HepG2 (cell line): ENCODE measurements at regions not wholly inside any gene's neighbourhood (a gene's known extent, or its start where the extent isn't known, plus 50 kb on each side); places are given as distances from the start of the nearest gene placed in this dataset.

ENCODE experiments used
- ATAC-seq: fragments of 200-7000 bp; cut with Tn5 transposase; 3 replicates; pipeline ENCODE4 v1.9.1; 2020; ENCODE audit warnings: mild to moderate bottlenecking, moderate library complexity
- BruUV-seq: library from RNA; stranded (reverse); fragments of 400-500 nt; replicated peaks from 2 replicates; lab custom pipeline; 2021; lab: Mats Ljungman, UMichigan
- CTCF ChIA-PET: fragments of 300-600 bp; formaldehyde crosslinking; extraction: SDS; loops from one replicate; lab custom pipeline; 2021; ENCODE audit warnings: low total read pairs, inconsistent platforms, low intra/inter-chr PET ratio; lab: Yijun Ruan, JAX
- POLR2A ChIA-PET: fragments of 350-600 bp; sonication (Branson Sonifier 250); formaldehyde crosslinking; loops from one replicate; lab custom pipeline; 2020; ENCODE audit warnings: antibody characterized with exemption, inconsistent platforms; lab: Yijun Ruan, JAX
- DNase-seq: peaks from one replicate; pipeline ENCODE4 v3.0.0-alpha.2; 2015; ENCODE audit warnings: low spot score
- FAIRE-seq: peaks from 3 replicates; lab custom pipeline; 2011; peaks lifted over from hg19 to GRCh38; lab: Jason Lieb, UNC
- H2AFZ ChIP-seq: one replicate; pipeline ENCODE4 v1.6.1; 2011; ENCODE audit warnings: low read length, inconsistent platforms
- H3K27ac ChIP-seq: fragments of 300-600 bp; 3 replicates; pipeline ENCODE4 v1.8.0; 2011; ENCODE audit warnings: mixed run types, mild to moderate bottlenecking, mixed read lengths, low read length, inconsistent platforms; ENCODE audit not compliant: insufficient read depth; ENCODE audit errors: extremely low read length
- H3K27me3 ChIP-seq, 2 experiments: fragments of 200-600 bp in 1 of 2; 2 replicates in 1 of 2; 3 replicates in 1 of 2; pipeline versions ENCODE4 v1.6.0 to v1.8.0; 2011; ENCODE audit warnings: low read length in 2 of 2, mild to moderate bottlenecking in 2 of 2, moderate library complexity in 2 of 2, inconsistent platforms in 1 of 2; ENCODE audit not compliant: insufficient read depth in 2 of 2, control insufficient read depth in 1 of 2
- H3K36me3 ChIP-seq, 2 experiments: fragments of 200-600 bp in 1 of 2; replicated peaks in 1 of 2; 2 replicates in 1 of 2; 3 replicates in 1 of 2; pipeline versions ENCODE4 v1.5.1 to v1.8.0; 2011; ENCODE audit warnings: low read length in 2 of 2, inconsistent platforms in 1 of 2; ENCODE audit not compliant: insufficient read depth in 2 of 2, control insufficient read depth in 1 of 2
- H3K4me1 ChIP-seq: 2 replicates; pipeline ENCODE4 v1.5.1; 2012; ENCODE audit warnings: low read length, inconsistent platforms; ENCODE audit not compliant: insufficient read depth
- H3K4me2 ChIP-seq: 2 replicates; pipeline ENCODE4 v1.6.0; 2011; ENCODE audit warnings: low read depth, low read length, inconsistent platforms
- H3K4me3 ChIP-seq, 3 experiments: fragments of 200-600 bp in 1 of 3; sonication (generic), shearing (Covaris generic) in 1 of 3; replicated peaks in 1 of 3; 2 replicates each; pipeline ENCODE4 v1.5.1; 2011 to 2016; ENCODE audit warnings: low read length in 3 of 3, inconsistent platforms in 2 of 3, low read depth in 2 of 3, mild to moderate bottlenecking in 2 of 3, control low read depth in 1 of 3, mixed read lengths in 1 of 3; ENCODE audit not compliant: insufficient read depth in 1 of 3
- H3K79me2 ChIP-seq: one replicate; pipeline ENCODE4 v1.6.1; 2011; ENCODE audit warnings: low read length, inconsistent platforms; ENCODE audit not compliant: insufficient read depth
- H3K9ac ChIP-seq: 2 replicates; pipeline ENCODE4 v1.6.0; 2011; ENCODE audit warnings: mild to moderate bottlenecking, low read depth, low read length, inconsistent platforms; ENCODE audit not compliant: insufficient read depth
- H3K9me3 ChIP-seq: 2 replicates; pipeline ENCODE4 v1.5.1; 2012; ENCODE audit warnings: mild to moderate bottlenecking, low read length
- H4K20me1 ChIP-seq: 2 replicates; pipeline ENCODE4 v1.6.0; 2011; ENCODE audit warnings: inconsistent platforms, mild to moderate bottlenecking, low read length, moderate library complexity; ENCODE audit not compliant: insufficient read depth
- FOXK2 ChIP-seq: fragments of 450-650 bp; IDR thresholded peaks from 2 replicates; pipeline ENCODE4 v1.6.1; 2016
- GATAD2A ChIP-seq: IDR thresholded peaks from 2 replicates; pipeline ENCODE4 v1.6.1; 2016
- GZF1 ChIP-seq: sonication (generic); formaldehyde crosslinking; IDR thresholded peaks from 2 replicates; pipeline ENCODE4 v1.5.1; 2020; ENCODE audit warnings: mild to moderate bottlenecking, missing genetic modification reagents
- HNF4G ChIP-seq, 2 experiments: sonication (generic) in 1 of 2; formaldehyde crosslinking in 1 of 2; IDR thresholded peaks; 2 replicates each; pipeline versions ENCODE4 v1.4.0 to v1.6.1; 2011 to 2020; ENCODE audit warnings: borderline replicate concordance in 2 of 2, low read depth in 2 of 2, mild to moderate bottlenecking in 2 of 2, low read length in 1 of 2, missing genetic modification reagents in 1 of 2, moderate library complexity in 1 of 2
- MBNL3 ChIP-seq: fragments of 250-450 bp; sonication (Bioruptor Pico); conservative IDR thresholded peaks from 2 replicates; pipeline ENCODE4 v1.8.0; 2022; ENCODE audit warnings: mild to moderate bottlenecking, inconsistent platforms
- MEIS1 ChIP-seq: sonication (generic); formaldehyde crosslinking; IDR thresholded peaks from 2 replicates; pipeline ENCODE4 v1.9.0; 2021; ENCODE audit warnings: mild to moderate bottlenecking, missing genetic modification reagents, moderate library complexity, borderline replicate concordance
- SOX6 ChIP-seq, 2 experiments: fragments of 450-650 bp in 1 of 2; sonication (generic) in 1 of 2; formaldehyde crosslinking in 1 of 2; IDR thresholded peaks; 2 replicates each; pipeline versions ENCODE4 v1.4.0 to v1.6.1; 2017 to 2020; ENCODE audit warnings: antibody characterized with exemption in 1 of 2, mild to moderate bottlenecking in 1 of 2, missing genetic modification reagents in 1 of 2
- STAG1 ChIP-seq: sonication (generic); formaldehyde crosslinking; IDR thresholded peaks from 2 replicates; pipeline ENCODE4 v1.4.0; 2020; ENCODE audit warnings: missing genetic modification reagents
- TAF15 ChIP-seq: fragments of 200-400 bp; formaldehyde crosslinking; IDR thresholded peaks from one replicate; pipeline ENCODE4 v1.6.1; 2018; ENCODE audit warnings: mild to moderate bottlenecking, low read depth, low read length; ENCODE audit not compliant: poor library complexity, severe bottlenecking
- ZBTB3 ChIP-seq: sonication (generic); formaldehyde crosslinking; IDR thresholded peaks from 2 replicates; pipeline ENCODE4 v1.4.0; 2020; ENCODE audit warnings: low read depth, mild to moderate bottlenecking, moderate library complexity, missing genetic modification reagents, borderline replicate concordance
- ZNF207 ChIP-seq: fragments of 450-650 bp; IDR thresholded peaks from 2 replicates; pipeline ENCODE4 v1.6.1; 2016; ENCODE audit warnings: antibody characterized with exemption, borderline replicate concordance
- ZNF605 ChIP-seq: sonication (generic); formaldehyde crosslinking; IDR thresholded peaks from 2 replicates; pipeline ENCODE4 v1.8.0; 2022; ENCODE audit warnings: mild to moderate bottlenecking, missing genetic modification reagents
- ZNF678 ChIP-seq: sonication (generic); formaldehyde crosslinking; IDR thresholded peaks from 2 replicates; pipeline ENCODE4 v1.4.0; 2020; ENCODE audit warnings: mild to moderate bottlenecking, missing genetic modification reagents
- WGBS: methylation state at CpG from one replicate; pipeline ENCODE4 v1.1.6; 2017; ENCODE audit warnings: low lambda C conversion rate; 5-methylcytosine and 5-hydroxymethylcytosine counted together
- in situ Hi-C: cut with HindIII; loops from 2 replicates; pipeline ENCODE4 v1.10.0; 2017; ENCODE audit warnings: low pct_unique_long_range_greater_than_20kb; ENCODE audit not compliant: extremely low pct_ligation_motif_present
- intact Hi-C: fragments of 100-400 bp; cut with micrococcal nuclease; formaldehyde crosslinking; loops from one replicate; pipeline ENCODE4 v1.10.0; 2022; ENCODE audit not compliant: unreplicated experiment
- TF ChIP-seq, protein P1 (sequence below): sonication (generic); formaldehyde crosslinking; IDR thresholded peaks from 2 replicates; pipeline ENCODE4 v1.8.1; 2023; ENCODE audit warnings: mild to moderate bottlenecking, missing genetic modification reagents, borderline replicate concordance
- TF ChIP-seq, protein P2 (sequence below): sonication (generic); formaldehyde crosslinking; IDR thresholded peaks from 2 replicates; pipeline ENCODE4 v1.4.0; 2020; ENCODE audit warnings: low read depth, missing genetic modification reagents
- TF ChIP-seq, protein P3 (sequence below): sonication (generic); formaldehyde crosslinking; IDR thresholded peaks from 2 replicates; pipeline ENCODE4 v1.5.0; 2020; ENCODE audit warnings: mild to moderate bottlenecking, missing genetic modification reagents, moderate library complexity
- TF ChIP-seq, protein P4 (sequence below): IDR thresholded peaks from 2 replicates; pipeline ENCODE4 v1.6.1; 2012; ENCODE audit warnings: low read depth, low read length, improper control_type of control experiment

DNA sequence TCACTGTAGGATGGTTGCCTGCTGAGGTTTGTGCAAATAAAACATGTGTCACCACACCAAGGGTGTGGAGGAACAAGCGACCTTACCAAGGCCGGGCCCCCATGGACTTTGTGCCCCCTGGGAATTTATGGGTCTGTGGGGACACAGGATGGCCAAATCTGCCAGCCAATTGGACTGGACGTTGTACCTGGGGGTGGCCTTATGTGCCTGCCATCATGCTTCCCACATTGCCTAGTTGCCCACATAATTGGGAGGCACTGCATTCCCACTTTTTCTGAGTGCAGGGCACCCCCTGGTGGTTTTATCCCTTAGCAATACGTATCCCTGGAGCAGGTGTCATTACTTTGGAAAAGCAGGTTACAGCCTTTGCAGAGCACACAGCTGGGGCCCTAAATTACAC is 92.6 kb upstream of the TMPO start:
- 0 out of 5 replicates have a peak, but pooled peaks cover 0 to 1% of the 10 kb centered on the region in 2 experiments for H3K27me3 ChIP-seq
- H3K4me1 ChIP-seq, result peaks cover 28% of the 10 kb centered on the region; the same call in 1 of the 2 replicates
- no peak overlapping the region for H2AFZ ChIP-seq
- H3K9ac ChIP-seq, result no peak overlapping the region
- H3K79me2 ChIP-seq, result no peaks in the 10 kb centered on the region
- H3K9me3 ChIP-seq, result no peaks in the 10 kb centered on the region
- in situ Hi-C loops, result loop anchor here (5.0 to 10.0 kb wide), 2 partner anchors 94 to 232 kb away; partner anchors contain the start of gene TMPO
- no peak overlapping the region for H3K27ac ChIP-seq
- no peak for FAIRE-seq
- ATAC-seq, result peak; percentile 53
- 7% methylated on average over 3 of the region's 4 CpGs for WGBS
- no peak overlapping the region for H3K4me3 ChIP-seq
- intact Hi-C loops, result loop anchor here (5.0 to 10.0 kb wide), 2 partner anchors 79 to 572 kb away; no protein-coding TSS in a partner anchor
- no peaks in the 10 kb centered on the region for H4K20me1 ChIP-seq
- H3K36me3 ChIP-seq, result no peaks in the 10 kb centered on the region
- DNase-seq, result peak; percentile 29
- H3K4me2 ChIP-seq, result no peak overlapping the region
- no TSS peak for BruUV-seq
- ChIA-PET CTCF (no interaction called here), POLR2A (no interaction called here)
- TF ChIP-seq MEIS1 (CRISPR knock-in tag) (no peak), FOXK2 (no peak), ZNF678 (no peak), SOX6 (IDR thresholded peaks at IDR 0.05) (no peak), SOX6 (CRISPR knock-in tag; IDR thresholded peaks at IDR 0.05) (no peak), GZF1 (CRISPR knock-in tag) (no peak), ZBTB3 (CRISPR knock-in tag) (no peak), HNF4G (IDR thresholded peaks at IDR 0.05; ENCODE audit: borderline replicate concordance, low read depth, low read length) (0 out of 2 replicates have a peak, but pooled peaks have one; percentile 15), HNF4G (CRISPR knock-in tag; IDR thresholded peaks at IDR 0.05; ENCODE audit: borderline replicate concordance, low read depth) (no peak), TAF15 (no peak), MBNL3 (CRISPR knock-in tag) (no peak), STAG1 (CRISPR knock-in tag) (peak; percentile 35), ZNF207 (no peak), ZNF605 (CRISPR knock-in tag) (no peak), GATAD2A (CRISPR knock-in tag) (no peak)
- TF ChIP-seq, protein P1, sequence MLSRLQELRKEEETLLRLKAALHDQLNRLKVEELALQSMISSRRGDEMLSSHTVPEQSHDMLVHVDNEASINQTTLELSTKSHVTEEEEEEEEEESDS (CRISPR knock-in tag), result no peak
- TF ChIP-seq, protein P2, sequence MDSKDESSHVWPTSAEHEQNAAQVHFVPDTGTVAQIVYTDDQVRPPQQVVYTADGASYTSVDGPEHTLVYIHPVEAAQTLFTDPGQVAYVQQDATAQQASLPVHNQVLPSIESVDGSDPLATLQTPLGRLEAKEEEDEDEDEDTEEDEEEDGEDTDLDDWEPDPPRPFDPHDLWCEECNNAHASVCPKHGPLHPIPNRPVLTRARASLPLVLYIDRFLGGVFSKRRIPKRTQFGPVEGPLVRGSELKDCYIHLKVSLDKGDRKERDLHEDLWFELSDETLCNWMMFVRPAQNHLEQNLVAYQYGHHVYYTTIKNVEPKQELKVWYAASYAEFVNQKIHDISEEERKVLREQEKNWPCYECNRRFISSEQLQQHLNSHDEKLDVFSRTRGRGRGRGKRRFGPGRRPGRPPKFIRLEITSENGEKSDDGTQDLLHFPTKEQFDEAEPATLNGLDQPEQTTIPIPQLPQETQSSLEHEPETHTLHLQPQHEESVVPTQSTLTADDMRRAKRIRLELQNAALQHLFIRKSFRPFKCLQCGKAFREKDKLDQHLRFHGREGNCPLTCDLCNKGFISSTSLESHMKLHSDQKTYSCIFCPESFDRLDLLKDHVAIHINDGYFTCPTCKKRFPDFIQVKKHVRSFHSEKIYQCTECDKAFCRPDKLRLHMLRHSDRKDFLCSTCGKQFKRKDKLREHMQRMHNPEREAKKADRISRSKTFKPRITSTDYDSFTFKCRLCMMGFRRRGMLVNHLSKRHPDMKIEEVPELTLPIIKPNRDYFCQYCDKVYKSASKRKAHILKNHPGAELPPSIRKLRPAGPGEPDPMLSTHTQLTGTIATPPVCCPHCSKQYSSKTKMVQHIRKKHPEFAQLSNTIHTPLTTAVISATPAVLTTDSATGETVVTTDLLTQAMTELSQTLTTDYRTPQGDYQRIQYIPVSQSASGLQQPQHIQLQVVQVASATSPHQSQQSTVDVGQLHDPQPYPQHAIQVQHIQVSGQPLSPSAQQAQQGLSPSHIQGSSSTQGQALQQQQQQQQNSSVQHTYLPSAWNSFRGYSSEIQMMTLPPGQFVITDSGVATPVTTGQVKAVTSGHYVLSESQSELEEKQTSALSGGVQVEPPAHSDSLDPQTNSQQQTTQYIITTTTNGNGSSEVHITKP (CRISPR knock-in tag), result no peak
- TF ChIP-seq, protein P3, sequence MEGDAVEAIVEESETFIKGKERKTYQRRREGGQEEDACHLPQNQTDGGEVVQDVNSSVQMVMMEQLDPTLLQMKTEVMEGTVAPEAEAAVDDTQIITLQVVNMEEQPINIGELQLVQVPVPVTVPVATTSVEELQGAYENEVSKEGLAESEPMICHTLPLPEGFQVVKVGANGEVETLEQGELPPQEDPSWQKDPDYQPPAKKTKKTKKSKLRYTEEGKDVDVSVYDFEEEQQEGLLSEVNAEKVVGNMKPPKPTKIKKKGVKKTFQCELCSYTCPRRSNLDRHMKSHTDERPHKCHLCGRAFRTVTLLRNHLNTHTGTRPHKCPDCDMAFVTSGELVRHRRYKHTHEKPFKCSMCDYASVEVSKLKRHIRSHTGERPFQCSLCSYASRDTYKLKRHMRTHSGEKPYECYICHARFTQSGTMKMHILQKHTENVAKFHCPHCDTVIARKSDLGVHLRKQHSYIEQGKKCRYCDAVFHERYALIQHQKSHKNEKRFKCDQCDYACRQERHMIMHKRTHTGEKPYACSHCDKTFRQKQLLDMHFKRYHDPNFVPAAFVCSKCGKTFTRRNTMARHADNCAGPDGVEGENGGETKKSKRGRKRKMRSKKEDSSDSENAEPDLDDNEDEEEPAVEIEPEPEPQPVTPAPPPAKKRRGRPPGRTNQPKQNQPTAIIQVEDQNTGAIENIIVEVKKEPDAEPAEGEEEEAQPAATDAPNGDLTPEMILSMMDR (CRISPR knock-in tag), result peak; percentile 39
- TF ChIP-seq, protein P4, sequence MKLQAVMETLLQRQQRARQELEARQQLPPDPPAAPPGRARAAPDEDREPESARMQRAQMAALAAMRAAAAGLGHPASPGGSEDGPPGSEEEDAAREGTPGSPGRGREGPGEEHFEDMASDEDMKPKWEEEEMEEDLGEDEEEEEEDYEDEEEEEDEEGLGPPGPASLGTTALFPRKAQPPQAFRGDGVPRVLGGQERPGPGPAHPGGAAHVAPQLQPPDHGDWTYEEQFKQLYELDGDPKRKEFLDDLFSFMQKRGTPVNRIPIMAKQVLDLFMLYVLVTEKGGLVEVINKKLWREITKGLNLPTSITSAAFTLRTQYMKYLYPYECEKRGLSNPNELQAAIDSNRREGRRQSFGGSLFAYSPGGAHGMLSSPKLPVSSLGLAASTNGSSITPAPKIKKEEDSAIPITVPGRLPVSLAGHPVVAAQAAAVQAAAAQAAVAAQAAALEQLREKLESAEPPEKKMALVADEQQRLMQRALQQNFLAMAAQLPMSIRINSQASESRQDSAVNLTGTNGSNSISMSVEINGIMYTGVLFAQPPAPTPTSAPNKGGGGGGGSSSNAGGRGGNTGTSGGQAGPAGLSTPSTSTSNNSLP, result 0 out of 2 replicates have a peak, but pooled peaks have one; percentile 47
